ENCODE measurements at regions not wholly inside any gene's neighbourhood (a gene's known extent, or its start where the extent isn't known, plus 50 kb on each side); places are given as distances from the start of the nearest gene placed in this dataset.

DNA sequence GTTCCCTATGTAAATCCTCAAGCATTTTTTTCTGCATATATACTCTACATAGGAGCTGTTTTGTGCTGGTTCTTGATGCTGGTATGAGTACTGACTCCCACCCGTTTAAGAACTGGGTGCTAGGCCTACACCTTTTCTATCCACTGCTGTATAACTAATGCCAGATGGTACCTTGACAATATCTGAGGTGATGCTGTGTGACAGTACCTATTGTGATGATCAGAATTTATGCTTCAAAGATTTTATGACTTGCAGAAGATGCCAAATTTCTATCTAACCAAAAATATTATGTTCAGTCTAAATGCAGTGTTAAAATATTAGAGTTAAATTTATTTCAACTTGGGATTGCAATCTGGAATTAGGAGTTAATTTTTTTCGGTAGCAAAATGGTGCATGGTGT lies 272.3 kb upstream of the NOVA1 start:
- no peak for DNase-seq
- Histone ChIP-seq H3K4me3 (ENCODE audit: low read depth, low read length) (no peak overlapping the region), H3K27me3 (replicated peaks; ENCODE audit: control insufficient read depth, insufficient read depth, low read length) (no peaks in the 10 kb centered on the region), H3K36me3 (ENCODE audit: control insufficient read depth, insufficient read depth, low read length) (no peaks in the 10 kb centered on the region), H3K4me1 (no peaks in the 10 kb centered on the region), H3K9me3 (no peaks in the 10 kb centered on the region)
- no peaks in the 10 kb centered on the region for H3K27me3 Mint-ChIP-seq (ENCODE audit: insufficient read depth, unreplicated experiment)
- H3K27ac Mint-ChIP-seq (ENCODE audit: unreplicated experiment): no peak overlapping the region
- H3K4me3 Mint-ChIP-seq (ENCODE audit: unreplicated experiment): no peak overlapping the region
- no peaks in the 10 kb centered on the region for H3K9me3 Mint-ChIP-seq (ENCODE audit: unreplicated experiment)
- intact Hi-C loops (cut with micrococcal nuclease; ENCODE audit: unreplicated experiment): no loop called here
- peaks cover 11% of the 10 kb centered on the region for H3K4me1 Mint-ChIP-seq (ENCODE audit: low read depth, unreplicated experiment)
- H3K36me3 Mint-ChIP-seq (ENCODE audit: insufficient read depth, unreplicated experiment): no peaks in the 10 kb centered on the region
- TF ChIP-seq, protein P1, sequence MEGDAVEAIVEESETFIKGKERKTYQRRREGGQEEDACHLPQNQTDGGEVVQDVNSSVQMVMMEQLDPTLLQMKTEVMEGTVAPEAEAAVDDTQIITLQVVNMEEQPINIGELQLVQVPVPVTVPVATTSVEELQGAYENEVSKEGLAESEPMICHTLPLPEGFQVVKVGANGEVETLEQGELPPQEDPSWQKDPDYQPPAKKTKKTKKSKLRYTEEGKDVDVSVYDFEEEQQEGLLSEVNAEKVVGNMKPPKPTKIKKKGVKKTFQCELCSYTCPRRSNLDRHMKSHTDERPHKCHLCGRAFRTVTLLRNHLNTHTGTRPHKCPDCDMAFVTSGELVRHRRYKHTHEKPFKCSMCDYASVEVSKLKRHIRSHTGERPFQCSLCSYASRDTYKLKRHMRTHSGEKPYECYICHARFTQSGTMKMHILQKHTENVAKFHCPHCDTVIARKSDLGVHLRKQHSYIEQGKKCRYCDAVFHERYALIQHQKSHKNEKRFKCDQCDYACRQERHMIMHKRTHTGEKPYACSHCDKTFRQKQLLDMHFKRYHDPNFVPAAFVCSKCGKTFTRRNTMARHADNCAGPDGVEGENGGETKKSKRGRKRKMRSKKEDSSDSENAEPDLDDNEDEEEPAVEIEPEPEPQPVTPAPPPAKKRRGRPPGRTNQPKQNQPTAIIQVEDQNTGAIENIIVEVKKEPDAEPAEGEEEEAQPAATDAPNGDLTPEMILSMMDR (IDR thresholded peaks at IDR 0.05; ENCODE audit: insufficient read depth in 1 of 2, low read depth in 1 of 2, low read length in 1 of 2, severe bottlenecking in 1 of 2, unreplicated experiment in 1 of 2): no peak
- CTCF ChIA-PET: no interaction called here
- no TSS peak for BruUV-seq (replicated peaks)
- POLR2A ChIA-PET: no interaction called here

DNA sequence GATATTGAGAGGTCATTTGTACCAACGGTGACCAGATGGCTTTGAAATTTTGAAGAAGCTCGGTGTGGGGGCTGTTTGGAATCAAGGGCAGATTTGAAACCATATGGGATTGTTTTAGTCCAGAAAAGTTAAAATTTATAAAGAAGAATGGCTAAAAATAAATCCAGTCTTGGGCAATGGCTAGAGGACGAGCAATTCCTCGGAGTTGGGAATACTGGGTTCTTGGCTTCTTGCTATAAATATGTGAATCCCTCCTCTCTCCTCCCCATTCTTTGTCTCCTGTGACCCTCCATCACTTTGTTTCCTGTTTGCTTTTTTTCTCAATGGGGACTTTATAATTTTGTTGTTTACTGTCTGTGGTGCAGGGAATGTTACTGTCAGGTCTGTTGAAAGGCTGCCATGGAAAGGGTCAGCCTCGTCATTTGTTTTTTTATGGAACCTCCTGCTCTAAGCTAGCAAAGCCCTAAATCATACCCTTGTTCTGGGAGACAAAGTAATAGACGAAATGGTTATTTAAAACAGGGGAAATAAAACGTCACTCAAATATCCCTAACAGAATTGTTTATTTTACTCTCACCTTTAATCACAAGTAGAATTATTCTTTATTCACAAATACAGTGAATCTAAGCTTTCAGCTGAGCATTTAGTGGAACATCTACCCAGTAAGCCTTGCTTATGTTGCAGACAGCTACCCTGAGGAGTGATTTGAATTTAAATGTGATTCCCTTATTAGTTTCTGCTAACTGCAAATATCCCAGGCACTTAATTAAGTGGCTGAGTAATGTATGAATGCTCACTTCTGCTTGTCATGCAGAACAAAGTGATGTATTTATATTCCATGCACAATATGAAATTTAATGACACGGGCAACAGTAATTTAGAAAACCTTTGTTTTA lies 273.1 kb upstream of the NOVA1 start:
- CTCF ChIA-PET: no interaction called here

DNA sequence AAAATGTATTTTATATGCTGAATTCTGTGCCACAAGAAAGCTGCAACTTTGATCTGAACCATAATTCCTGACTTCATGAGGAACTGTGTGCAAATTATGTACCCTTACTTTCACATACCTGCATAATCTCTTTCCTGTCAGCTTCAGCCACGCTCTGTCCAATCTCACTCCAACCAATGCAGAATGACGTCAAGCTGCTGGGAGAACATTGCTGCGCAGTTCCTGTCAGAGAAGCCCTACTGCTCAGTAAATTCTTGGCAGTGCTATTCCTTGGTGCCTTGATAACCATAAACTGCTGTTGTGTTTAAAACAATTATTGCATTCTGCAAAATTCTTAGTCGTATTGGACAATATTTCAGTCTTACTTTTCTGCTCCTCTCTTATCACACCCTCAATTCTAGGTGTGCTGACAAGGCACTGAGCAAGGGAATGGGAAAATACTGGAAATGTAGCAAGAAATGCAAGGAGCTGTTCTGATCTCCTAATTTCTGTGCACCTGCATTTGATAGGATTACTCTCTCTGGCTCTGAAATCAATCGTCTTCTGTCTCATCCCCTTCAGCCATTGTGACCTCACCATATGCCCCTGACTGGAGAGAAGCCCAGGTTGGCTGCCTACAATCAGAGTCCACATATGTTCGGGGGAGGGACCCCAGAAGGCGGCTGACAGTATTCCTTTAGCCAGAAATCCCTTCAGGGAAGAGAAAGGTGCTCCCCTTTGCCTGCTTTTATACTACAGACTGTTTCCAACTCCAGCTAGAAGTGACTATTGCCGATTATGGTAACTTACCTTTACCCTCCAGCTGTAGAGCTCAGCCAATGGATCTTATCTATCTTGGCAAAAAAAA lies 274.9 kb upstream of the NOVA1 start:
- ChIA-PET POLR2A (no interaction called here), CTCF (no interaction called here)
- Mint-ChIP-seq H3K27ac (ENCODE audit: unreplicated experiment) (no peak overlapping the region), H3K4me1 (ENCODE audit: low read depth, unreplicated experiment) (peaks cover 11% of the 10 kb centered on the region), H3K4me3 (ENCODE audit: unreplicated experiment) (no peak overlapping the region), H3K27me3 (ENCODE audit: insufficient read depth, unreplicated experiment) (no peaks in the 10 kb centered on the region), H3K36me3 (ENCODE audit: insufficient read depth, unreplicated experiment) (no peaks in the 10 kb centered on the region), H3K9me3 (ENCODE audit: unreplicated experiment) (no peaks in the 10 kb centered on the region)
- Histone ChIP-seq H3K4me1 (no peaks in the 10 kb centered on the region), H3K27me3 (replicated peaks; ENCODE audit: control insufficient read depth, insufficient read depth, low read length) (no peaks in the 10 kb centered on the region), H3K4me3 (ENCODE audit: low read depth, low read length) (no peak overlapping the region), H3K36me3 (ENCODE audit: control insufficient read depth, insufficient read depth, low read length) (no peaks in the 10 kb centered on the region), H3K9me3 (no peaks in the 10 kb centered on the region)
- DNase-seq: no peak
- TF ChIP-seq, protein P1 (IDR thresholded peaks at IDR 0.05; ENCODE audit: insufficient read depth in 1 of 2, low read depth in 1 of 2, low read length in 1 of 2, severe bottlenecking in 1 of 2, unreplicated experiment in 1 of 2): no peak
- intact Hi-C loops (cut with micrococcal nuclease; ENCODE audit: unreplicated experiment): no loop called here
- no TSS peak for BruUV-seq (replicated peaks)

More for the DNA sequence above, 273.1 kb upstream of the NOVA1 start:
- no peak overlapping the region for H3K4me3 ChIP-seq (ENCODE audit: low read depth, low read length)
- no peaks in the 10 kb centered on the region for H3K4me1 ChIP-seq
- Mint-ChIP-seq H3K27ac (ENCODE audit: unreplicated experiment) (no peak overlapping the region), H3K9me3 (ENCODE audit: unreplicated experiment) (no peaks in the 10 kb centered on the region), H3K4me3 (ENCODE audit: unreplicated experiment) (no peak overlapping the region), H3K27me3 (ENCODE audit: insufficient read depth, unreplicated experiment) (no peaks in the 10 kb centered on the region), H3K36me3 (ENCODE audit: insufficient read depth, unreplicated experiment) (no peaks in the 10 kb centered on the region), H3K4me1 (ENCODE audit: low read depth, unreplicated experiment) (peaks cover 11% of the 10 kb centered on the region)
- no peak for DNase-seq
- no peaks in the 10 kb centered on the region for H3K9me3 ChIP-seq
- intact Hi-C loops (cut with micrococcal nuclease; ENCODE audit: unreplicated experiment): no loop called here
- TF ChIP-seq, protein P1 (IDR thresholded peaks at IDR 0.05; ENCODE audit: insufficient read depth in 1 of 2, low read depth in 1 of 2, low read length in 1 of 2, severe bottlenecking in 1 of 2, unreplicated experiment in 1 of 2): no peak
- POLR2A ChIA-PET: no interaction called here
- no TSS peak for BruUV-seq (replicated peaks)
- H3K27me3 ChIP-seq (replicated peaks; ENCODE audit: control insufficient read depth, insufficient read depth, low read length): no peaks in the 10 kb centered on the region
- no peaks in the 10 kb centered on the region for H3K36me3 ChIP-seq (ENCODE audit: control insufficient read depth, insufficient read depth, low read length)

Measured in Caco-2 (cell line).